ENCODE measurements at regions not wholly inside any gene's neighbourhood (a gene's known extent, or its start where the extent isn't known, plus 50 kb on each side); places are given as distances from the start of the nearest gene placed in this dataset.

- TF ChIP-seq, protein P1, sequence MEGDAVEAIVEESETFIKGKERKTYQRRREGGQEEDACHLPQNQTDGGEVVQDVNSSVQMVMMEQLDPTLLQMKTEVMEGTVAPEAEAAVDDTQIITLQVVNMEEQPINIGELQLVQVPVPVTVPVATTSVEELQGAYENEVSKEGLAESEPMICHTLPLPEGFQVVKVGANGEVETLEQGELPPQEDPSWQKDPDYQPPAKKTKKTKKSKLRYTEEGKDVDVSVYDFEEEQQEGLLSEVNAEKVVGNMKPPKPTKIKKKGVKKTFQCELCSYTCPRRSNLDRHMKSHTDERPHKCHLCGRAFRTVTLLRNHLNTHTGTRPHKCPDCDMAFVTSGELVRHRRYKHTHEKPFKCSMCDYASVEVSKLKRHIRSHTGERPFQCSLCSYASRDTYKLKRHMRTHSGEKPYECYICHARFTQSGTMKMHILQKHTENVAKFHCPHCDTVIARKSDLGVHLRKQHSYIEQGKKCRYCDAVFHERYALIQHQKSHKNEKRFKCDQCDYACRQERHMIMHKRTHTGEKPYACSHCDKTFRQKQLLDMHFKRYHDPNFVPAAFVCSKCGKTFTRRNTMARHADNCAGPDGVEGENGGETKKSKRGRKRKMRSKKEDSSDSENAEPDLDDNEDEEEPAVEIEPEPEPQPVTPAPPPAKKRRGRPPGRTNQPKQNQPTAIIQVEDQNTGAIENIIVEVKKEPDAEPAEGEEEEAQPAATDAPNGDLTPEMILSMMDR (IDR thresholded peaks at IDR 0.05): no peak
- no peak for TF ChIP-seq POLR2A (IDR thresholded peaks at IDR 0.05)
Measured at GRCh38 chr12:128042825-128043224, 224.1 kb upstream of the TMEM132C start.
